Suppressor macrophage (primary cell): ENCODE measurements at regions not wholly inside any gene's neighbourhood (a gene's known extent, or its start where the extent isn't known, plus 50 kb on each side); places are given as distances from the start of the nearest gene placed in this dataset.

ENCODE experiments used
- DNase-seq, 4 experiments: peaks; one replicate each; pipeline ENCODE4 v3.0.0-alpha.2; 2020 to 2022

DNA sequence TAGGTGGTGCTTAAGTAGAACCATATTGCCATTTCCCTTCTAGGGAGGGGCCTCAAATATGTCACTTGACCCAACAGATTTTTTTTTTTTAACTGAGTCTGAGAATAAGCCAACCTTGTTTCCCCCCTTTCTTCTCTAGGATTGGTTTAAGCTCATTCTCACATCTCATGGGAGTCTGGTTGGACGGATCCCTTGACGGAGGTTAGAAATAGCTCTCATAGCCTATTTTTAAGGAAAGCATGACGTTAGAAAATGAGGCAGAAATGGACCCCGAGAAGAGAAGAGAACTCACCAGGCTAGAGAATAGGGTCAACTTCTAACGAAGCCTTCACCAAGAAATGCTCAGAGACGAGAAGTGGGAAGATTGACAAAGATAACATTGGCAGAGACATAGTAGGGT is 95.1 kb upstream of the ZFHX3 start:
- DNase-seq: no peak

DNA sequence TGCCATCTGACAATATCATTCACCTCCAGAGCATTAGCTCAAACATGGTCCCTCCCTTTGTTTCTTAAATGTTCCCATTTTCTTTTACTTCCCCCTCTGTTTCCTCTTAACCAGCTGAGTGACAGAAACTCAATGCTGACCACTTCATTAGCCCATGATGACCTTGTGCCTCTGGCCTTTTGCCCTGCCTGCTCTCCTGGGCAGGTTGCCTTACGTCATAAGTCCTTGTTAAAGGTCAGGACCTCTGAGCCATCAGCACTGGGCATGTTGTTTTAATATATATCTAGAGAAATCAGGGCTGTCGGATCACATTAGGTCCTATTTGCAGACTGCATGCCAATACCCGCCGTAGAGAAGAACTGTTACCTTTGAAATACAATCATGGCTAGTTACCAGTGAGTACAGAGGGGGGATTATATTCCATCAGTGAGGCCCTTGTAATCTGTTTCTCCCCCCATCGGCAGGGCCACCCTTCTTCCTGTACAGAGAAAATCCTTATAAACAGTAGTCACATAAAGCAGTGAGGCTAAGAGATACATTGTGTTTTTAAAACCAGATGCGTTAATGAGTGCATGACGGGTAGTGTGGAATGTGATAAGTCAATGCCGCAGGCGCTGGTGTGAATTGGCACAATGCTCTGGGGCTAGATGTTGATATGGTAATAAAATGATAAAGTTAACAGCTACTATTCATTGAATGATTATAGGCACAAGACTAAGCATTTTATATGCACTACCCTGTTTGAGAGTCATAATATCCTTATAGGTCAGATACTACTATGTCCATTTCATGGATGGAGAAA is 94.3 kb upstream of the ZFHX3 start:
- peak; percentile 43 to 71 (median 52) for DNase-seq

- DNase-seq: no peak
These were observed 93.0 kb upstream of the ZFHX3 start for GRCh38 chr16:73140929-73141328.

DNA sequence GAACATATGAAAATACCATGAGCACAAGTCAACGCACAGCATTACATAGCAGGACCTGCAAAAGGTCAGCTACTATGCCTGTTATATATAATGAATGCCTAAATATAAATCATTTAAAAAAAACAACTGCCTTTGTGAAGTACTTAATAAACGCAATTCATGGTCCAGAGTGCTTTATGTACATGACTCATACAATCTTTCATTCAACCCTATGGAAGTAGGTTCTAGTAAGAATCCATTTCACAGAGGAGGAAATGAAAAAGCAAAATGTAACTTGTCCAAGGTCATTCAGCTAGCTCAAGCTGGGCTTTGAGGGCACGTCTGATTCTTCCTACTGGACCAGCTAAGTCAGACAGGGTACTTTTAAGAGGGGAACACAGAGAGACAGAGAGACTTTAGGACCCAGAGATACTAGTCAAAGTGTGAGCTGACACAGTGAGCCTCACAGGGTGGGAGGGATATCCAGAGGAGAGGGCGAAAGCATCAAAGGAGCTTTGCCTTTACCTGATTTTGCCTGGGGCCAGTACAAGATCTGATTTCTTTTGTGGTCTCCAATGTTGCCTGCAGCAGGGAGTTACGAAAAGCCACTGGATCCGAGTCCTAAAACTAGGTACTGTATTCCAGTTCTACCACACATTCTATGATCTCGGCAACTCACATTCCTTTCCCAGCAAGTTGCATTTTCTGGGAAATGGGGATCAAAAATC is 83.4 kb upstream of the ZFHX3 start:
- peak in 2 of 4 experiments; percentile 17 to 53 for DNase-seq

GRCh38 chr16:73129455-73129854 is 81.5 kb upstream of the ZFHX3 start:
- no peak for DNase-seq

DNA sequence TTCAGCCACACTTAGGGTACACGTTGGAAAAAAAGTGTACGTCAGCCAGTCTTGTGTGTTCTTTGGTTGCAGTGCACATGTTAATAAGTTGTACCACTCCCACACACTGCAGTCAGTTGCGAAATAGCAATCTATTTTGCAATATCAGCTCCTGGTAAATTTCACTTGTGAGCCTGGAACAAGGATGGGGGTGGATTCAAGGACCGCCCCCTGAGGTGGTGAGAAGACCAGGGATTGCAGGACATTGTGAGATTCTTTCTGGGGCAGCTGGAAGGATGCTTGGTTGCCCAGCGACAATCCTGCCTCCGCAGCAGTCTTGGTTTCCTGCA is 78.6 kb upstream of the ZFHX3 start:
- DNase-seq: peak; percentile 78 to 90 (median 86)

DNA sequence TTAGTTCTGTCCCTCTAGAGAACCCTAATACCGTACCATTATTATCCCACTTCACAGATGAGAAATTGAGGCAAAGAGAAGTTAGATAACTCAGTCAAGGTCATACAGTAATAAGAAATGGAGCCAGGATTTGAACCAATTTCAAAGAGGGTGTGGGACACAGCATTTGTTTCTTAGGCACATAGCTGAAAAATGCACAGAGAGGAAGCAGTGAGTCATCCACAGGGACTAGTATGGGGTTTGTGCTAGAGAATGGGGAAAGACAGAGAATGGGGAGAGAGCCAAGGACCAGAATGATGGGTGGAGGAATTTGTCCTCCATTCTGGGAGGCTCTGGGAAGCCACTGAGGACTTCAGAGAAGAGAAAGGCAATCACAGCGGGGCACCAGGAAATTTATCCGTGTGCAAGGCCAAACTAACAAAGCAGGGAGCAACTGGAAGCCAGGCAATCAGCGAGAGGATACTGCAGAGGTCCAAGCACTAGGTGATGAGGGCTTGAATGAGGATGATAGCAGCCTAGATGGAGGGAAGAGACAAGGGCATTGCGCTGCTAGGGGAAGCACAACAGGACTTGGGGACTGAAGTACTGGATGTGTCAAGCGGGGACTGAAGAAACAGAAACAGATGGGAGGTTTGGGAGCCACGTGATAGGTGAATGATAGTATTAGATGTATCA is 78.1 kb upstream of the ZFHX3 start:
- DNase-seq: peak; percentile 45 to 76 (median 64)

DNA sequence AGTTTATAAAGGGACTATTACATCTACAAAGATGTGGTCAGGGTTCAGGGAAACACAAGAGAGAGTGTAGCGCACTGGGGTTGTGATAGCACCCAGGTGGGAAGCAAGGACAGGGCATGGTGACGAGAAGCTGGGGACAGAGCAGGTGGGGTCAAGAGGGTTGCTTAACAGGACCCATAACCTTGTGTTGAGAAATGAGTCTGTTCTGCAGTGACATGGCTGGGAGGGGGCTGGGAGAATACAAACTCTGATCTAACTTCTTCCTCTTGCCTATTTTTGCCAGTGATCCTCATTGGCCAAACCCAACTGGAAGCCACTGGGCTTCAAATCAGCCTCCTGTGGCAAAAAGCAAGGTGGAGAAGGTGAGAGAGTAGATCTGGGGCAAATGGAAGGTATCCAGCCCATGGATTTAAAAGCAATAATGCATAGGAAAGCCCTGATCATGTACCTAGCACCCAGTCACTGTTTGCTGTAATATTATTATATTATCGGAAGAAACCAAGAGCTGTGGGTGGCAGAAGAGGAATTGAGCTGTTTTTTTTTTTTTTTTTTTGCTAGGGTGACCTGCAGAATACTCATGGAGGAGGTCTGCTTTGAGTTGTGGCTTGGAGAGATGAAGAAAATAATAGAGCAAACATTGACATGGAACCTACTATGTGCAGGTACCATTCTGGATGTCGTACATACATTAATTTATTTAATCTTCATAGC is 76.9 kb upstream of the ZFHX3 start:
- DNase-seq: peak; percentile 63 to 82 (median 74)

- peak; percentile 10 to 52 (median 33) for DNase-seq
These were observed 76.2 kb upstream of the ZFHX3 start for GRCh38 chr16:73124097-73124652.

- DNase-seq: peak; percentile 71 to 85 (median 80)
These were observed 74.9 kb upstream of the ZFHX3 start for GRCh38 chr16:73122604-73123391.

GRCh38 chr16:73116576-73116975 is 68.6 kb upstream of the ZFHX3 start:
- DNase-seq: no peak

- peak; percentile 76 to 94 (median 83) for DNase-seq
These were observed 65.4 kb upstream of the ZFHX3 start for GRCh38 chr16:73113336-73113735.

DNA sequence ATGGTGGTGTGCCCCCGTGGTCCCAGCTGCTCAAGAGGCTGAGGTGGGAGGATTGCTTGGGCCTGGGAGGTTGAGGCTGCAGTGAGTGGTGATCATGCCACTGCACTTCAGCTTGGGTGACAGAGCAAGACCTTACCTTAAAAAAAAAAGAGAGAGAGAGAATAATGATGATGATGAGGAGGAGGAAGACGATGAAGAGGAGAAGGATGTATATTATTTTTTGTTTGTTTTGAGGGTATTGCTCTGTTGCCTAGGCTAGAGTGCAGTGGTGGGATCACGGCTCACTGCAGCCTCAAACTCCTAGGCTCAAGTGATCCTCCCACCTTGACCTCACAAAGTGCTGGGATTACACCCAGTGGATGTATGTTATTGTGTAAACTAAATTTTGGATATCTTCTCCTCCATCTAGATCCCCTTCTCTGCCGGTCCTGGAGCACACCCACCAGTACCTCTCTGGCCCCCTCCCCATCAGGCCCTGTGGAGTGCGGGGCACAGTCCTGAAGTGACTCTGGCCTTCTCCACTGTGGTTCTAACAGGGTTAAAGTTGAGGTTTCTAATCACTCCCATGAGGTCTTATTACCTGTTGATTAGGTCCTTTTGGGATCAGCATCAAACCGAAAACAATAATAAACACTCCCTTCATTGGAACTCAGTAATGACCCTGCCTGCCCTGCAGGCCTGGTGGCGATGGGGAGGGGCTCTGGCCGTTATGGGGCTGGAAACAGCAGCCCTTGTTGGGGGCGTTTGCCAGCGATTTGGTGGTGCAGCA is 60.5 kb upstream of the ZFHX3 start:
- DNase-seq: no peak

DNA sequence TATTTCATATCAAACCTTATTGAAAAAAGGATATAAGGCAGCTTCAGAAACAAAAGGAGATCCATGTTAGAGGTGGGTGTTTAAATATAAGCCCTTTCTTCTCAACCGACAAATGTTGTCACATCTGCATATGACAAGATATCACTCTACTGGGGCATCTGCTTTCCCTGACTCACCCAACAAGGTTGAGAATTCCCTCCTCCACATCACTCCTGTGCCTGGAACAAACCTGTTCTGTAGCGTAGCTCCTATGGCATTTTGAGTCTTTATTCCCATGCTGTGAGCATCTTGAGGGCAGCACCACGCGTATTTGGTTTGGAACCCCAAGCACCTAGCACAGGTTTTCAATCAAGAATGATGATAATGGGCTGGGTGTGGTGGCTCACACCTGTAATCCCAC is 59.4 kb upstream of the ZFHX3 start:
- DNase-seq: no peak

DNA sequence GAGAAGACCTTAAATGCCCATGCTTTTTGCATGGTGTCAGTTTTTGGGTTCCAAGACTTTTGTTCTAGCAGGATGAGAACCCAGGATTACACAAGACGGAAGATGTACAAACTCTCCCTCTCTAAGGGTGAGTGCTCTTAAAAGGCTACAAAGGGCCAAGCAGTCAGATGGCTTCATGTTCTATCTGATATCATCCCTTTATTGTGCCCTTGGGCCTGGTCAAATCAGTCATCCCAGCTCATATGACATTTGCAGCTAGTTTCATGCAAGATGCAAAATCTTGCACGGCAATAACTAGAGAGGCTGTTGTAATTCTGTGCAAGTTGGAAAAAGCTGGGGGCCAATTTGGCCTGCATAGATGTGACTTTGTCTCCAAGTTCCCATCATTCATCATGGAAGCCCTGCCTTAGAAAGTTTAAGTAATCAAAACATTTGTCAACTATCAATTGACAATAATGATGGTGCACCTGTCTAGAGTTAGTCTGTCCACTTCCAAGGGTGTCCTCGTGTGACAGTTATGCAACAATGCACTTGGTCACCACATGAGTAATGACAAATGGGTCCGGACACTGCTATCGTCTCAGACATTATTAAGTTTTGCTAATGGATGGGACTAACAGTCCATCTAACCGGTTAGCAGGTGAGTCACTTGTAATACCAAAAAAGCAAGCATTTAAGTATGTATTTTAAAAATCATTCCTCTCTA is 58.6 kb upstream of the ZFHX3 start:
- DNase-seq: peak in 2 of 4 experiments; percentile 27 to 55

GRCh38 chr16:73101568-73101967 is 53.6 kb upstream of the ZFHX3 start:
- no peak for DNase-seq

- peak in 3 of 4 experiments; percentile 36 to 55 (median 48) for DNase-seq
These were observed 51.7 kb upstream of the ZFHX3 start for GRCh38 chr16:73099601-73100000.
